ENCODE measurements at regions not wholly inside any gene's neighbourhood (a gene's known extent, or its start where the extent isn't known, plus 50 kb on each side); places are given as distances from the start of the nearest gene placed in this dataset.
"Not testable (repeated sequence)": the region's sequence is repeated elsewhere in the genome, so short reads cannot be mapped to it uniquely, and the experiment has no call there.

- no peaks in the 10 kb centered on the region for H3K79me2 ChIP-seq (ENCODE audit: insufficient read depth, low read depth, low read length)
- no peak overlapping the region for H3K27ac ChIP-seq (ENCODE audit: low read depth, low read length, poor library complexity, severe bottlenecking)
- DNase-seq (ENCODE audit: low spot score), result no peak
- TF ChIP-seq EZH2phosphoT487 (IDR thresholded peaks at IDR 0.05; ENCODE audit: borderline replicate concordance, low read depth, low read length) (no peak), CTCF (conservative IDR thresholded peaks at IDR 0.05; ENCODE audit: low read length) (no peak)
- intact Hi-C loops (cut with micrococcal nuclease; ENCODE audit: unreplicated experiment), result no loop called here
- no peaks in the 10 kb centered on the region for H3K4me1 ChIP-seq (ENCODE audit: insufficient read depth, low read length, poor library complexity, severe bottlenecking)
- no peak overlapping the region for H3K4me2 ChIP-seq (ENCODE audit: low read length)
- CTCF ChIA-PET (ENCODE audit: unreplicated experiment), result no interaction called here
- H3K36me3 ChIP-seq (ENCODE audit: insufficient read depth, low read length), result no peaks in the 10 kb centered on the region
- POLR2A ChIA-PET, result no interaction called here
- no peaks in the 10 kb centered on the region for H3K9me3 ChIP-seq (ENCODE audit: low read length)
- no TSS peak for BruUV-seq (replicated peaks)
- no peak overlapping the region for H3K4me3 ChIP-seq (ENCODE audit: low read depth, low read length, poor library complexity, severe bottlenecking)
- H2AFZ ChIP-seq (ENCODE audit: low read length), result no peak overlapping the region
- H3K9me2 ChIP-seq (ENCODE audit: insufficient read depth, low read length), result no peaks in the 10 kb centered on the region
- H4K20me1 ChIP-seq (ENCODE audit: insufficient read depth, low read length), result no peaks in the 10 kb centered on the region
Observed at GRCh38 chr12:60211244-60211643, 615.4 kb downstream of the SLC16A7 start.

GRCh38 chr12:60212159-60213000 is 616.6 kb downstream of the SLC16A7 start:
- ChIA-PET CTCF (ENCODE audit: unreplicated experiment) (no interaction called here), POLR2A (no interaction called here)
- intact Hi-C loops (cut with micrococcal nuclease; ENCODE audit: unreplicated experiment), result no loop called here
- Histone ChIP-seq H2AFZ (ENCODE audit: low read length) (no peak overlapping the region), H3K79me2 (ENCODE audit: insufficient read depth, low read depth, low read length) (no peaks in the 10 kb centered on the region), H4K20me1 (ENCODE audit: insufficient read depth, low read length) (no peaks in the 10 kb centered on the region), H3K9me2 (ENCODE audit: insufficient read depth, low read length) (no peaks in the 10 kb centered on the region), H3K9me3 (ENCODE audit: low read length) (no peaks in the 10 kb centered on the region), H3K4me3 (ENCODE audit: low read depth, low read length, poor library complexity, severe bottlenecking) (no peak overlapping the region), H3K4me2 (ENCODE audit: low read length) (no peak overlapping the region), H3K27ac (ENCODE audit: low read depth, low read length, poor library complexity, severe bottlenecking) (no peak overlapping the region), H3K36me3 (ENCODE audit: insufficient read depth, low read length) (no peaks in the 10 kb centered on the region), H3K4me1 (ENCODE audit: insufficient read depth, low read length, poor library complexity, severe bottlenecking) (no peaks in the 10 kb centered on the region)
- DNase-seq (ENCODE audit: low spot score), result no peak
- BruUV-seq (replicated peaks), result no TSS peak
- TF ChIP-seq CTCF (conservative IDR thresholded peaks at IDR 0.05; ENCODE audit: low read length) (no peak), EZH2phosphoT487 (IDR thresholded peaks at IDR 0.05; ENCODE audit: borderline replicate concordance, low read depth, low read length) (no peak)

- H3K36me3 ChIP-seq (ENCODE audit: insufficient read depth, low read length); H3K27ac ChIP-seq (ENCODE audit: low read depth, low read length, poor library complexity, severe bottlenecking); DNase-seq (ENCODE audit: low spot score); H3K79me2 ChIP-seq (ENCODE audit: insufficient read depth, low read depth, low read length); CTCF ChIA-PET (ENCODE audit: unreplicated experiment); H3K4me3 ChIP-seq (ENCODE audit: low read depth, low read length, poor library complexity, severe bottlenecking); intact Hi-C loops (cut with micrococcal nuclease; ENCODE audit: unreplicated experiment); H2AFZ ChIP-seq (ENCODE audit: low read length); POLR2A ChIA-PET; H3K4me1 ChIP-seq (ENCODE audit: insufficient read depth, low read length, poor library complexity, severe bottlenecking); H3K9me3 ChIP-seq (ENCODE audit: low read length); H4K20me1 ChIP-seq (ENCODE audit: insufficient read depth, low read length); BruUV-seq (replicated peaks); H3K4me2 ChIP-seq (ENCODE audit: low read length); H3K9me2 ChIP-seq (ENCODE audit: insufficient read depth, low read length): not testable (repeated sequence)
Observed at GRCh38 chr12:60213272-60213671, 617.4 kb downstream of the SLC16A7 start.

Measured in OCI-LY7 (cell line).